HUES48 (cell line): ENCODE measurements at regions not wholly inside any gene's neighbourhood (a gene's known extent, or its start where the extent isn't known, plus 50 kb on each side); places are given as distances from the start of the nearest gene placed in this dataset.

Experiments used
- H3K27ac ChIP-seq: one replicate; pipeline ENCODE4 v1.7.0; 2013; ENCODE audit warnings: low read depth, low read length, inconsistent platforms
- H3K27me3 ChIP-seq: 2 replicates; pipeline ENCODE4 v1.6.1; 2013; ENCODE audit warnings: mild to moderate bottlenecking, low read length; ENCODE audit not compliant: control insufficient read depth, insufficient read depth
- H3K36me3 ChIP-seq: 2 replicates; pipeline ENCODE4 v1.6.1; 2013; ENCODE audit warnings: low read length; ENCODE audit not compliant: control insufficient read depth, insufficient read depth
- H3K4me1 ChIP-seq: 2 replicates; pipeline ENCODE4 v1.6.1; 2013; ENCODE audit warnings: mild to moderate bottlenecking, low read length; ENCODE audit not compliant: control insufficient read depth, insufficient read depth
- H3K4me3 ChIP-seq: 2 replicates; pipeline ENCODE4 v1.5.1; 2013; ENCODE audit warnings: mild to moderate bottlenecking, low read depth, low read length
- H3K9ac ChIP-seq: 2 replicates; pipeline ENCODE4 v1.6.1; 2013; ENCODE audit warnings: mild to moderate bottlenecking, low read depth, low read length, moderate library complexity
- H3K9me3 ChIP-seq: 2 replicates; pipeline ENCODE4 v1.6.1; 2013; ENCODE audit warnings: low read length; ENCODE audit not compliant: control insufficient read depth, insufficient read depth

DNA sequence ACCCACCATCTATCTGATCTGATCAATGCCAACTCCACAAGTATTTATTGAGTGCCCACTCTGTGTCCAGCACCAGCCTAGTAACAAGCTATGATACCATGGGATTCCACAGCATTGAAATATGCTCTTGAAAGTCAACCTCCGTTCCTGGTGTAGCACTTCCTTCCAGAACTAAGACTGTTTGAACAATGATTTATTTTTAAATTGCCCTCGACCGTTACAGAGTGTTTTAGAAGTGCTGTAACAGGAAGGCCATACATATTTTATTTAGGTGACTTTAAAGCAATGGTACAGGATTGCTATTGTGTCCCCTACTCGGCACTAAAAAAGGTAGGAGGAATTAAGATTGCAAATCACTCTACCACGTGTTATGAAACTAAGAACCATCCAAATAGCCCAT lies 225.6 kb downstream of the TEX36 start:
- H3K27me3 ChIP-seq, result peaks cover 6% of the 10 kb centered on the region; the same call in 1 of the 2 replicates

DNA sequence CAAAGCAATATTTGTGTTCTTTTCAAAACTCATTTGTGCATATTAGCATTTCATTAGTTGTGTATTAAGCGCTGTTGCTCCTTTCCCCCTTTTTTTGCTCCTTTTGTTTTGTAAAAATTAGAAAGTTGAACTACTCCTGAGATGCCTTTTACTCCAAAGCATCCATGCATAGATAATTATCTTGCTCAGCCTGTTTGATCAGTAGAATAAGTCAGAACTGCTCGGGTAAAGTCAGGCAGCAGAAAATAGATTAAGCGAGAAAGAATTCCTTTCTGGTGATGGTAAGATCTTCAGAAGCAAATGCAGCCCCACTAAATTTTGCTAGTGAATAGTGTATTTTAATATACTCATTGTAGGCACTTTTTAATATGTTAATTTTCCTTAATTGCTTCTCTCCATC lies 227.1 kb downstream of the TEX36 start:
- no peaks in the 10 kb centered on the region for H3K9me3 ChIP-seq
- H3K4me3 ChIP-seq, result no peak overlapping the region
- peaks cover 18% of the 10 kb centered on the region for H3K4me1 ChIP-seq
- no peak overlapping the region for H3K27ac ChIP-seq
- peaks cover 6% of the 10 kb centered on the region; the same call in 1 of the 2 replicates for H3K27me3 ChIP-seq
- no peak overlapping the region for H3K9ac ChIP-seq
- no peaks in the 10 kb centered on the region for H3K36me3 ChIP-seq

More for the DNA sequence above, 225.6 kb downstream of the TEX36 start:
- peaks cover 18% of the 10 kb centered on the region for H3K4me1 ChIP-seq
- H3K36me3 ChIP-seq, result no peaks in the 10 kb centered on the region
- H3K9ac ChIP-seq, result no peak overlapping the region
- H3K9me3 ChIP-seq, result no peaks in the 10 kb centered on the region
- H3K27ac ChIP-seq, result no peak overlapping the region
- H3K4me3 ChIP-seq, result no peak overlapping the region

DNA sequence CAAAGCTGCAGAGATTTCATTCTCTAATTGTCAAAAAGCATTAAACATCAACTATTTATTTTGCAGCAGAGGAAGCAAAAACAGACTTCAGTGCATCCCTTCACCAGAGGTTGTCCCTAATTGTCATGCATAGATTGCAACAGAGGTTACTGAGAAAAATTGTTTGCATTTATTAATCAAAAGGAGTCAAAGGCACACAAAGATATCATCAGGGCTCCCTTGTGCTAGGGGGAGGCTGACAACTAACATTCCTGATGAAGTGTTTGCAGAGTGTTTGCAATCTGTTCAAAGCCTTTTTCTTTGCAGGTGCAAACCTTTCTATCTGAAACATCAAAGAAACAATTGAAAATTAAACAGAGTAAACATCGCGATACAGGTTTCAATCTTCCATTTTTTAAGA lies 227.5 kb downstream of the TEX36 start:
- Histone ChIP-seq H3K27ac (no peak overlapping the region), H3K4me1 (peaks cover 18% of the 10 kb centered on the region), H3K9ac (no peak overlapping the region), H3K36me3 (no peaks in the 10 kb centered on the region), H3K9me3 (no peaks in the 10 kb centered on the region), H3K4me3 (no peak overlapping the region), H3K27me3 (peaks cover 6% of the 10 kb centered on the region; the same call in 1 of the 2 replicates)

DNA sequence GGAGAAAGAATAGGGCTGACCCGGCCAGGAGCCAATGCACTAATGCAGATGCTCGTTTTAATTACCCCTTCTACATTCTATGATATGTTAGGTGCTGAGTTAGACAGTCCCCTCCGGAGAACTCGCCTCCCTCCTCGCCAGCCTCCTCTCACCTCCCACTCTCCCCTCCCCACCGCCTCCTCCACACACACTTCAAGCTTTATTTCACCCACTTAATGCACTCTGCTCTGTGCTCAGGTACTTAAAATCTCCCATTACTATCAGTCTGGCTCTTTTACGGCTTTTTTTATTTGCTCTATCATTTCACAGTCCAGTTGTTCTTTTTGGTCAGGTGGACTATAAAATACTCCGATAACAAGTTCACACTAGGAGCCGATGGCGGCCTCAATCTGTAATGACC lies 231.6 kb downstream of the TEX36 start:
- Histone ChIP-seq H3K9me3 (no peaks in the 10 kb centered on the region), H3K36me3 (no peaks in the 10 kb centered on the region), H3K4me3 (no peak overlapping the region)

DNA sequence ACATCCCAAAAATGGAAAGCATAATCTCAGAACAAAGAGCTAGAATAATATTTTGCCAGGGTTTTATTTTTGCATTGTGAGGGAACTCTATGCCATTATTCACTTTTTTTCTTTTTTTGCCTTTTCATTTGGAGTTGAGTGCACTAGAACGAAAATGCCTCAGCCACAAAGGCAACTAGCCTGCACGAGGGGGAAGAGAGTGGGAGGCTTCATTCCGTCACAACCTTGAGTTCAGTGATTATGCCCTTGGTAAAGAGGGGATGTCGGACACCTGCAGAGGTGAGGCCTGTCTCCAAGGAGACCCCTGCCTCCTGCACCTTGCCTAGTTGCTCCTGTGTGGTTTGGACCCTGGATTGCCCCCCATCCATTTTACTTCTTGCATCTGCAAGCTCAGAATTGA lies 232.7 kb downstream of the TEX36 start:
- H3K4me1 ChIP-seq, result peaks cover 4% of the 10 kb centered on the region
- H3K4me3 ChIP-seq, result no peak overlapping the region
- H3K9ac ChIP-seq, result no peak overlapping the region
- no peaks in the 10 kb centered on the region for H3K27me3 ChIP-seq
- no peaks in the 10 kb centered on the region for H3K9me3 ChIP-seq
- no peak overlapping the region for H3K27ac ChIP-seq
- H3K36me3 ChIP-seq, result no peaks in the 10 kb centered on the region

More for the DNA sequence above, 231.6 kb downstream of the TEX36 start:
- Histone ChIP-seq H3K27ac (no peak overlapping the region), H3K9ac (no peak overlapping the region), H3K4me1 (peaks cover 15% of the 10 kb centered on the region), H3K27me3 (no peaks in the 10 kb centered on the region)

DNA sequence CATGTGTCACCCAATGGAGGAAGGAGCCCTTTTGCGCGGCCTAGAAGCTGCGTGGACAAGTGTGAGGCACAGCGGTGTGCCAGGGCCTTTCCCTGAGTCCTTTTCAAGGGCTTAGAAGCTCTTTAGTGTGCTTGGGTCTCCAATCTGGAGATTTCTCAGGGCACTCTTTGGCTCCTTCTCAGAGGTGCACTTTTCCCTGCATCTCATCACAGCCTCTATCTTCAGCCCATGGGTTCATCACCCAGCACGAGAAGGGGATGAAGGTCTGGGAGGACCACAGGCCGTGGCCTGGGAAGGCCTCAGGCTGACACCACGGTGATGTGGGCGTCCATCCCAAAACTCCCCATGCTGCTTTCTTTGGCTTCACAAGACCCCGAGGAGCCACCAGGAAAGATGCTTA lies 233.4 kb downstream of the TEX36 start:
- Histone ChIP-seq H3K4me3 (no peak overlapping the region), H3K9ac (no peak overlapping the region), H3K9me3 (no peaks in the 10 kb centered on the region), H3K27ac (no peak overlapping the region), H3K36me3 (no peaks in the 10 kb centered on the region), H3K27me3 (no peaks in the 10 kb centered on the region), H3K4me1 (no peaks in the 10 kb centered on the region)

DNA sequence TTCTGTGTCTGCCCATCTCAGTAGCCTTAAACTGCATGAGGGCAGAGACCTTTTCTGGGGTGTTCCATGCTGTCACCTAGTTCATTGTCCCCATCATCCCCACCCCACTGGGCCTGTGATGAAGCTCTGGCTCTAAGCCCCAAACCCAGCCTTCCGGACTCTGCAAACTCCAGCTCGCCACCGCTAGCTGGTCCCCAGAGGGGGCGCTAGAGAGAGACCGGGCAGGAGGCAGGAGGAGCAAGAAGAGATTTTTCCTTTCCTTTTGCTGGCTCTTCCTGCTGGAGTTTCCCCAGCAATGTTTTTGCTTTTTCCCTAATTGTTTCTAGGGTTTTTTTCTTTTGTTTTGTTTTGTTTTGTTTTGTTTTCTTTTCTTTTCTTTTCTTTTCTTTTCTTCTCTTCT lies 234.4 kb downstream of the TEX36 start:
- no peaks in the 10 kb centered on the region for H3K36me3 ChIP-seq
- no peak overlapping the region for H3K9ac ChIP-seq
- no peaks in the 10 kb centered on the region for H3K27me3 ChIP-seq
- no peaks in the 10 kb centered on the region for H3K4me1 ChIP-seq
- no peak overlapping the region for H3K27ac ChIP-seq
- H3K4me3 ChIP-seq, result no peak overlapping the region
- no peaks in the 10 kb centered on the region for H3K9me3 ChIP-seq

DNA sequence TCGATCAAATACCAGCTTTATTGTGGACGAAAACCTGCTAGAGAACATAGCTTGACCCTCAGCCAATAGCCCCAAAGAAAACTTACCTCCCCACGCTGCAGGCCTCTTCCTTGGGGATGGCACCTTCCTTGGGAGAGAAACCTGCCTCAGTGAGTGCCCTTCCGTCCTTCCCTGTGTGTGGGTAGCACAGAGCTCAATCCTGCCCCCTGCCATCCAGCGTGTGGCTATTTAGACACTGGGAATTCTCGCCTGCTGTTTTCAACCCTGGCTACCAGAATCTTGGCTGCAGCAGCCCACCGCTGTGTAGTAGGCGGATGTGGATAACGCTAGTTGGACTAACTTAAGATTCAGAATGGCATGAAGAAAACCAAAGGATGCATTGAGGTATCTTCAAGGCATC lies 238.2 kb downstream of the TEX36 start:
- no peaks in the 10 kb centered on the region for H3K27me3 ChIP-seq

DNA sequence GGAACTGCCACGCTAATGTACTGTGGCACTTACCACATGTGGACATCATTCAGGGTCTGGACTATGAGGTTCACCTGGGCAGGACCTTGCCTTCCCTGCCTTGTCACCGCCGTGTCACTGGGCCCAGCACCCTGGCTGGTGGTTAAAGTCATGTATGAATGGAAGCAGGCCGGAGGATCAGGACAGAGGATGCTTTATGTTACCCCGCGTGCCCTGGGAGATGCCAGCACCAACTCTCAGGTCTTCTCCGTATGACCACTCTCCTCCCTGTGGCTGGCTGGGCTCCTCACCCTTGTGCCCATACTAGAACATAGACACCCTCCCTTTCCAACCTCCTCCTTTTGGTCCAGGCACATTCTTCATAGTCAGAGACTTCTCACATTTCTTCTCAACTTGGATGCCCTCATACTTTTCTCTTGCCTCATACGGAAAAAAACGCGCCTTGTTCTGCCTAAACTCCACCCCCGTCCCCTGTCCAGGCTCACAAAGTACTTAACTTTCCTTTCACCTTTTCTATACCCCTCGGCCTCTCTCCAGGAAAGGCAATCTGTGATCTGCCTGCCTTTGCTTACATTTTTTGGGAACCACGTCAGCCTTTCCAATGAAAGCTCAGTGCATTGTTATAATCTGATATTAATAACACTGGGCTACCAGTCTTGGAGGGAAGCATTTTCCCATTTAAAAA lies 240.0 kb downstream of the TEX36 start:
- Histone ChIP-seq H3K27me3 (no peaks in the 10 kb centered on the region), H3K4me3 (no peak overlapping the region), H3K4me1 (no peaks in the 10 kb centered on the region), H3K36me3 (no peaks in the 10 kb centered on the region), H3K9ac (no peak overlapping the region), H3K27ac (no peak overlapping the region), H3K9me3 (no peaks in the 10 kb centered on the region)

More for the DNA sequence above, 238.2 kb downstream of the TEX36 start:
- no peak overlapping the region for H3K27ac ChIP-seq
- H3K9ac ChIP-seq, result no peak overlapping the region
- no peaks in the 10 kb centered on the region for H3K36me3 ChIP-seq
- no peaks in the 10 kb centered on the region for H3K4me1 ChIP-seq
- H3K4me3 ChIP-seq, result no peak overlapping the region
- no peaks in the 10 kb centered on the region for H3K9me3 ChIP-seq

DNA sequence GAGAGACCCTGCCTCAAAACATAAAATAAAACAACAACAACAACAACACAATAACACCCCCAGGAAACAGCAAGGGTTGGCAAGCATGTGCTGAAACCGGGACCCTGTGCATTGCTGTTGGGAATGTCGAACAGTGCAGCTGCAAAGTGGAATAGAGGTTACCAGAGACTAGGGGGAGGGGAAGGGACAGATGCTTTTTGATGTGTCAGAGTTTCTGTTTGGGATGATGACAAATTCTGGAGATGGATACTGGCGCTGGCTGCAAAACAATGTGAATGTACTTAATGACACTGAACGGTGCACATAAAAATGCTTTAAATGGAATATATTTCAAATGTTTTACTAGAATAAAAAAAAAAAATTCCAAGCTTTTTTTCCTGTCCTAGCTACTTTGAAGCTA lies 241.8 kb downstream of the TEX36 start:
- Histone ChIP-seq H3K9me3 (no peaks in the 10 kb centered on the region), H3K27me3 (no peaks in the 10 kb centered on the region), H3K36me3 (no peaks in the 10 kb centered on the region), H3K4me1 (no peaks in the 10 kb centered on the region), H3K27ac (no peak overlapping the region), H3K4me3 (no peak overlapping the region), H3K9ac (no peak overlapping the region)

DNA sequence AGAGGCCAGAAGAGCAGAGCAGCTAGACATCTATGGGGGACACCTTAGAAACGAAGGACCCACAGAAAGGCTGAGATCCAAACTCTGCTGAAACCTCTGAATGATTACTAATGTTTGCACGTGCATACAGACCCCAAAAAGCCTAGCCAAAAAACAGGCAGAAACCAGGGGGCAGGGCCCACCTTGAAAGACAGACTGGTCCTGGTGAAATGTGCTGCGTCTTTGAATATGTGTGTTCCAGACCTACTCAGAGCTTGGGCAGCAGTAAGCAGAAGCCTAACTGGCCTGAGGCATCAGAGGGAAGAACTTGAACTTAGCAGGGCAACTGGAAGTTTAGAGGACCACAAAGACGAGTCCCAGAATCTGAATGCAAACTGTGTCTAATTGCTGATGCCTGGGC lies 251.8 kb downstream of the TEX36 start:
- Histone ChIP-seq H3K4me1 (no peaks in the 10 kb centered on the region), H3K9ac (no peak overlapping the region), H3K27me3 (no peaks in the 10 kb centered on the region), H3K9me3 (no peaks in the 10 kb centered on the region; the same call in 1 of the 2 replicates), H3K4me3 (no peak overlapping the region), H3K36me3 (no peaks in the 10 kb centered on the region), H3K27ac (no peak overlapping the region)
